Right hindlimb (tissue), 1 donor: ENCODE measurements at regions not wholly inside any gene's neighbourhood (a gene's known extent, or its start where the extent isn't known, plus 50 kb on each side); places are given as distances from the start of the nearest gene placed in this dataset.
"Not testable (repeated sequence)": the region's sequence is repeated elsewhere in the genome, so short reads cannot be mapped to it uniquely, and the experiment has no call there.

Experiments
- DNase-seq: peaks from one replicate; pipeline ENCODE4 v3.0.0-alpha.2; 2018

- no peak for DNase-seq
Measured at GRCh38 chr6:14375930-14376329, 258.4 kb downstream of the CD83 start.

GRCh38 chr6:14379568-14379967 is 262.0 kb downstream of the CD83 start:
- DNase-seq, result no peak

GRCh38 chr6:14380086-14380820 is 262.7 kb downstream of the CD83 start:
- DNase-seq, result no peak

GRCh38 chr6:14380901-14381828 is 263.6 kb downstream of the CD83 start:
- no peak for DNase-seq

GRCh38 chr6:14381829-14382677 is 264.5 kb downstream of the CD83 start:
- DNase-seq, result no peak

GRCh38 chr6:14382678-14383236 is 265.2 kb downstream of the CD83 start:
- DNase-seq, result no peak

GRCh38 chr6:14383393-14384174 is 266.0 kb downstream of the CD83 start:
- no peak for DNase-seq

- no peak for DNase-seq
Measured at GRCh38 chr6:14384175-14384949, 266.8 kb downstream of the CD83 start.

- DNase-seq, result no peak
Measured at GRCh38 chr6:14386263-14386662, 268.7 kb downstream of the CD83 start.

- DNase-seq, result no peak
Measured at GRCh38 chr6:14386668-14387067, 269.1 kb downstream of the CD83 start.

- no peak for DNase-seq
Measured at GRCh38 chr6:14388371-14388770, 270.8 kb downstream of the CD83 start.

- not testable (repeated sequence) for DNase-seq
Measured at GRCh38 chr6:14389776-14390175, 272.2 kb downstream of the CD83 start.

GRCh38 chr6:14390805-14391204 is 273.2 kb downstream of the CD83 start:
- no peak for DNase-seq

- no peak for DNase-seq
Measured at GRCh38 chr6:14393910-14394309, 276.3 kb downstream of the CD83 start.

GRCh38 chr6:14396392-14396791 is 278.8 kb downstream of the CD83 start:
- DNase-seq, result no peak

- no peak for DNase-seq
Measured at GRCh38 chr6:14396826-14397517, 279.4 kb downstream of the CD83 start.

GRCh38 chr6:14397518-14397901 is 279.9 kb downstream of the CD83 start:
- no peak for DNase-seq

GRCh38 chr6:14398953-14399352 is 281.4 kb downstream of the CD83 start:
- DNase-seq, result no peak

GRCh38 chr6:14399635-14400034 is 282.1 kb downstream of the CD83 start:
- no peak for DNase-seq

GRCh38 chr6:14401246-14401645 is 283.7 kb downstream of the CD83 start:
- DNase-seq, result no peak
